ENCODE measurements at regions not wholly inside any gene's neighbourhood (a gene's known extent, or its start where the extent isn't known, plus 50 kb on each side); places are given as distances from the start of the nearest gene placed in this dataset.

DNA sequence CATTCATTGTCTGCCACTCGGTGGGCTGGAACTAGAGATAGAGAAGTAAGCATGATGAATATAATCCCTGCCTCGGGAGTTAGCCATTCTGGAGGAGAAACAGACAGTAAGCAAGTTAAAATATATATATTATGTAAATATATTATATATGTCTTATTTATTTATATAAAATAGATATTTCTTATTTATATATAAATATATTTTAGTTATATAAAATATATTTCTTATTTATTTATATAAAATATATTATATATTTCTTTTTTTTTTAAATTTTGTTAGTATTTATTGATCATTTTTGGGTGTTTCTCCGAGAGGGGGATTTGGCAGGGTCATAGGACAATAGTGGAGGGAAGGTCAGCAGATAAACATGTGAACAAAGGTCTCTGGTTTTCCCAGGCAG is 78.1 kb upstream of the TBX5 start:
- Histone ChIP-seq H3K79me2 (ENCODE audit: control insufficient read depth, insufficient read depth, low read length) (no peaks in the 10 kb centered on the region), H3K27me3 (ENCODE audit: control insufficient read depth in 2 of 2, insufficient read depth in 2 of 2, low read length in 2 of 2) (peaks cover 13 to 33% of the 10 kb centered on the region in 2 experiments; a peak in 4 of 5 replicates), H3K9me1 (ENCODE audit: control insufficient read depth, insufficient read depth, low read length) (no peaks in the 10 kb centered on the region), H4K20me1 (replicated peaks; ENCODE audit: control insufficient read depth, insufficient read depth, low read length) (no peaks in the 10 kb centered on the region; the same call in 1 of the 2 replicates), H3K4me1 (replicated peaks in 1 of 2; ENCODE audit: control insufficient read depth in 2 of 2, insufficient read depth in 2 of 2, low read length in 2 of 2) (no peaks in the 10 kb centered on the region), H3K4me2 (ENCODE audit: insufficient read depth, low read length) (no peak overlapping the region), H3K27ac (ENCODE audit: extremely low read depth, low read depth, low read length) (no peak overlapping the region), H3K36me3 (ENCODE audit: control insufficient read depth, insufficient read depth, low read length) (no peaks in the 10 kb centered on the region), H2AFZ (ENCODE audit: low read depth, low read length) (no peak overlapping the region), H3K4me3 (no peak overlapping the region), H3K9me3 (replicated peaks; ENCODE audit: control insufficient read depth, insufficient read depth, low read depth, low read length) (no peaks in the 10 kb centered on the region), H3K9ac (ENCODE audit: insufficient read depth in 1 of 2, low read depth in 2 of 2, low read length in 2 of 2) (no peak overlapping the region)
- POLR2A ChIA-PET: no interaction called here
- no peak for ATAC-seq
- in situ Hi-C loops (cut with MboI): no loop called here
- no TSS peak for BruUV-seq (replicated peaks)
- WGBS (ENCODE audit: insufficient coverage, low coverage, missing lambda C conversion rate): 0% methylated on average over 3 of the region's 3 CpGs
- TF ChIP-seq U2AF2 (optimal IDR thresholded peaks at IDR 0.05; ENCODE audit: low read depth, low read length) (no peak), PCBP1 (IDR thresholded peaks at IDR 0.05; ENCODE audit: low read depth, low read length, poor library complexity, severe bottlenecking) (no peak), POLR2A (conservative IDR thresholded peaks at IDR 0.05) (no peak), IRF2 (CRISPR knock-in tag; IDR thresholded peaks at IDR 0.05) (no peak), TBP (optimal IDR thresholded peaks at IDR 0.05; ENCODE audit: low read depth, low read length) (no peak), SRSF3 (IDR thresholded peaks at IDR 0.05; ENCODE audit: insufficient read depth, low read length) (no peak)
- TF ChIP-seq, protein P1, sequence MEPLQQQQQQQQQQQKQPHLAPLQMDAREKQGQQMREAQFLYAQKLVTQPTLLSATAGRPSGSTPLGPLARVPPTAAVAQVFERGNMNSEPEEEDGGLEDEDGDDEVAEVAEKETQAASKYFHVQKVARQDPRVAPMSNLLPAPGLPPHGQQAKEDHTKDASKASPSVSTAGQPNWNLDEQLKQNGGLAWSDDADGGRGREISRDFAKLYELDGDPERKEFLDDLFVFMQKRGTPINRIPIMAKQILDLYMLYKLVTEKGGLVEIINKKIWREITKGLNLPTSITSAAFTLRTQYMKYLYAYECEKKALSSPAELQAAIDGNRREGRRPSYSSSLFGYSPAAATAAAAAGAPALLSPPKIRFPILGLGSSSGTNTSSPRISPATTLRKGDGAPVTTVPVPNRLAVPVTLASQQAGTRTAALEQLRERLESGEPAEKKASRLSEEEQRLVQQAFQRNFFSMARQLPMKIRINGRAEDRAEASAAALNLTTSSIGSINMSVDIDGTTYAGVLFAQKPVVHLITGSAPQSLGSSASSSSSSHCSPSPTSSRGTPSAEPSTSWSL (CRISPR knock-in tag; IDR thresholded peaks at IDR 0.05; ENCODE audit: borderline replicate concordance): no peak
- TF ChIP-seq, protein P2, sequence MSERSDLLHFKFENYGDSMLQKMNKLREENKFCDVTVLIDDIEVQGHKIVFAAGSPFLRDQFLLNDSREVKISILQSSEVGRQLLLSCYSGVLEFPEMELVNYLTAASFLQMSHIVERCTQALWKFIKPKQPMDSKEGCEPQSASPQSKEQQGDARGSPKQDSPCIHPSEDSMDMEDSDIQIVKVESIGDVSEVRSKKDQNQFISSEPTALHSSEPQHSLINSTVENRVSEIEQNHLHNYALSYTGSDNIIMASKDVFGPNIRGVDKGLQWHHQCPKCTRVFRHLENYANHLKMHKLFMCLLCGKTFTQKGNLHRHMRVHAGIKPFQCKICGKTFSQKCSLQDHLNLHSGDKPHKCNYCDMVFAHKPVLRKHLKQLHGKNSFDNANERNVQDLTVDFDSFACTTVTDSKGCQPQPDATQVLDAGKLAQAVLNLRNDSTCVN (CRISPR knock-in tag; IDR thresholded peaks at IDR 0.05): no peak
- no peak for FAIRE-seq
- DNase-seq (ENCODE audit: extremely low read depth in 1 of 4, low spot score in 3 of 4): no peak
- CTCF ChIA-PET (ENCODE audit: low intra/inter-chr PET ratio): no interaction called here
- intact Hi-C loops (cut with micrococcal nuclease): no loop called here

All from K562 (cell line).